IPS-18a (cell line): ENCODE measurements at regions not wholly inside any gene's neighbourhood (a gene's known extent, or its start where the extent isn't known, plus 50 kb on each side); places are given as distances from the start of the nearest gene placed in this dataset.

Experiments
- H3K27ac ChIP-seq: one replicate; pipeline ENCODE4 v1.5.1; 2013; ENCODE audit warnings: low read length
- H3K27me3 ChIP-seq: one replicate; pipeline ENCODE4 v1.6.1; 2013; ENCODE audit warnings: mild to moderate bottlenecking, low read length; ENCODE audit not compliant: control insufficient read depth, insufficient read depth
- H3K36me3 ChIP-seq: one replicate; pipeline ENCODE4 v1.6.1; 2013; ENCODE audit warnings: low read depth, low read length; ENCODE audit not compliant: control insufficient read depth
- H3K4me1 ChIP-seq: one replicate; pipeline ENCODE4 v1.6.1; 2013; ENCODE audit warnings: low read depth, low read length; ENCODE audit not compliant: control insufficient read depth
- H3K4me3 ChIP-seq: one replicate; pipeline ENCODE4 v1.5.1; 2013; ENCODE audit warnings: low read length
- H3K9ac ChIP-seq: one replicate; pipeline ENCODE4 v1.6.1; 2013; ENCODE audit warnings: mild to moderate bottlenecking, low read length, moderate library complexity
- H3K9me3 ChIP-seq: one replicate; pipeline ENCODE4 v1.6.1; 2013; ENCODE audit warnings: low read depth, low read length; ENCODE audit not compliant: control insufficient read depth

DNA sequence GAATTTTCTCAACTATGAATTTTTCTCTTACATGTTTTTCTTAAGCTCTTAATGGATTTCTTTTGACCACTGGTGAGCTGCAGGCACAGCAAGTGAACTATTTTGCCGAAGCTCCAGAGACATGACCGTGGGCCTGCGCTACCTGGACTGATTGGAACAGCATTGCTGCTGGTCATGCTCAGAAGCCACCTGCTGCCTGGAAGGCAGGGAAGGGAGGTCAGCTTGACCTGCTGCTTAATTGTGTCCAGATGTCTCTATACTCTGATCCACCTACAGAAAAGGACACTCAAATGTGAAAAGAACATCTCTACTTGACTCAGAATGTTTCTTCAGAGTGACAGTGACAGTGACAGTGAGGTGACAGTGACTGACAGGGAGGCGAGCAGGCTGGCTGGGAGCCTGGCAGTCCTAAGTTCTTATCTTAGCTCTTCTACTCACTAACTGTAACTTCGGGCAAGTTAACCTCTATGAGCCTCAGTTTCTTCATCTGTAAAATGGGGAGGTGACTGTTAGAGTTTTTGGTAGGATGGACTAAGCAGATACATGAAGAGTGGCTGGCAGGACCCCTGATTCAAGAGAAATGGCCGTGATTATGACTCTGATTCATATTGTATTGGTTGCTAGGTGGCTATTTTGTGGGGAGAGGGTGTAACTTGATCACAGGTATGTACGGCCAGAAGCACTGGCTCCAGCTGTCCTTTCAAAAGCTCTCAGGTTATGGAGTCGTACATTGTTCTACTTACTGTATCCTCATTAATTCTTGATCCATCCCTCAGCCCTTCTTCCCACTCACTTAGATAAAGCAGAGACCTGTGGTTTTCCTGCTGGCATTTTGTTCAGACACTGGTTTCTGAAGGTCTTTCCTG is 54.8 kb upstream of the DLG1 start:
- H3K9ac ChIP-seq = no peak overlapping the region
- H3K9me3 ChIP-seq = no peaks in the 10 kb centered on the region
- no peak overlapping the region for H3K4me3 ChIP-seq
- H3K27ac ChIP-seq = no peak overlapping the region
- H3K4me1 ChIP-seq = peaks cover 4% of the 10 kb centered on the region
- no peaks in the 10 kb centered on the region for H3K27me3 ChIP-seq
- H3K36me3 ChIP-seq = no peaks in the 10 kb centered on the region

DNA sequence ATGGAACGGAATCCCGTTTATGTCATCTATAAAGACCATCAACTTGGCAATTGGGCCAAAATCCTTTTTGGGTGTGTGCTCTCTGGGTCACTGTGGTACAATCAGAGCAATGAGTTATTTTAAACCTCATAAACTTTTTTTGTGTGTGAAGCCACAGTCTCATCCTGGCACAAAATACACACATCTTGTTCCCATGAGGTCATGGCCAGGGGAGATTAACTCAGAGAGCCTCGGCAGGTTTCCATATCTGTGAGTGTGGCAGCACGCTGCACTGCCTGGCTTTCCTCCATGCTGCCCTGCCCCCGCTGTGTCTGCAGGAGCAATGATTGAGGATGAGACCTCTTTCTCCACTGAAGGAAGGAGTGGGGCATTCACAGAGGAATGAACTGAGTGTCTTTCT is 54.0 kb upstream of the DLG1 start:
- Histone ChIP-seq H3K9me3 (no peaks in the 10 kb centered on the region), H3K9ac (no peak overlapping the region), H3K36me3 (no peaks in the 10 kb centered on the region), H3K27ac (no peak overlapping the region), H3K4me1 (peaks cover 4% of the 10 kb centered on the region), H3K4me3 (no peak overlapping the region), H3K27me3 (no peaks in the 10 kb centered on the region)

- H3K4me3 ChIP-seq = no peak overlapping the region
- H3K9ac ChIP-seq = no peak overlapping the region
- no peaks in the 10 kb centered on the region for H3K36me3 ChIP-seq
- no peaks in the 10 kb centered on the region for H3K27me3 ChIP-seq
- peaks cover 4% of the 10 kb centered on the region for H3K4me1 ChIP-seq
- H3K9me3 ChIP-seq = no peaks in the 10 kb centered on the region
- no peak overlapping the region for H3K27ac ChIP-seq
Observed at GRCh38 chr3:197350446-197350845, 52.0 kb upstream of the DLG1 start.

GRCh38 chr3:197349368-197349767 is 51.0 kb upstream of the DLG1 start:
- no peaks in the 10 kb centered on the region for H3K27me3 ChIP-seq
- no peaks in the 10 kb centered on the region for H3K36me3 ChIP-seq
- H3K4me1 ChIP-seq = peaks cover 4% of the 10 kb centered on the region
- H3K9me3 ChIP-seq = no peaks in the 10 kb centered on the region
- no peak overlapping the region for H3K9ac ChIP-seq
- H3K27ac ChIP-seq = no peak overlapping the region
- H3K4me3 ChIP-seq = no peak overlapping the region
